Progenitor cell of endocrine pancreas (in vitro differentiated cells): ENCODE measurements at regions not wholly inside any gene's neighbourhood (a gene's known extent, or its start where the extent isn't known, plus 50 kb on each side); places are given as distances from the start of the nearest gene placed in this dataset.

Experiments
- DNase-seq: peaks from one replicate; pipeline ENCODE4 v3.0.0; 2021; ENCODE audit warnings: low spot score; ENCODE audit not compliant: unreplicated experiment
- H3K27ac Mint-ChIP-seq: 2 replicates; pipeline ENCODE4 v1.8.0; 2021; ENCODE audit warnings: mild to moderate bottlenecking, moderate library complexity, mixed read lengths
- H3K27me3 Mint-ChIP-seq: 2 replicates; pipeline ENCODE4 v1.8.0; 2021; ENCODE audit warnings: mixed read lengths
- H3K36me3 Mint-ChIP-seq: 2 replicates; pipeline ENCODE4 v1.8.0; 2022; ENCODE audit warnings: mixed read lengths; ENCODE audit not compliant: insufficient read depth
- H3K4me1 Mint-ChIP-seq: 2 replicates; pipeline ENCODE4 v1.8.0; 2021; ENCODE audit warnings: low read depth, mixed read lengths
- H3K4me3 Mint-ChIP-seq: 2 replicates; pipeline ENCODE4 v1.8.0; 2021; ENCODE audit warnings: low read depth, mild to moderate bottlenecking, moderate library complexity, mixed read lengths
- H3K9me3 Mint-ChIP-seq: 2 replicates; pipeline ENCODE4 v1.8.0; 2021; ENCODE audit warnings: low read depth, mixed read lengths
- TF ChIP-seq, protein P1 (sequence below): fragments of 200-600 bp; sonication (generic); IDR thresholded peaks from one replicate; pipeline ENCODE4 v1.5.0; 2021; ENCODE audit warnings: antibody characterized with exemption, mild to moderate bottlenecking; ENCODE audit not compliant: unreplicated experiment

DNA sequence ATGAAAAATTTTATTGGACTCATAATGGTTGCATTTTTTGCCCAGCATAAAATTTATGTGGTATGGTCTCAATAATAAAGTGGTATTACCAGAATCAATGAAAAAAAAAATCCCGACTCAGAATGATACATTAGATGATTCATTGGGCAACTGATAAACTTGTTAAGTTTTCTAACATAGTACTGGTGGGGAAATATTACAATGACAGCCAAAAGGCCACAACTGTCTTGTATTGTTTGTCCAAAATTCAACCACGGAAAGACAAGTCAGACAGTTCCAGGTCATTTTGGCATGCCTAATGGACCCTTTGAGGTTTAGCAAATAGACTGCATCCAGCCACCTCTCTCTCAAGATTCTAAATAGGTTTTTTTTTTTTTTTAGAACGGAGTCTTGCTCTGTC is 70.5 kb upstream of the TRIM9 start:
- no peaks in the 10 kb centered on the region for H3K4me1 Mint-ChIP-seq
- DNase-seq = no peak
- TF ChIP-seq, protein P1, sequence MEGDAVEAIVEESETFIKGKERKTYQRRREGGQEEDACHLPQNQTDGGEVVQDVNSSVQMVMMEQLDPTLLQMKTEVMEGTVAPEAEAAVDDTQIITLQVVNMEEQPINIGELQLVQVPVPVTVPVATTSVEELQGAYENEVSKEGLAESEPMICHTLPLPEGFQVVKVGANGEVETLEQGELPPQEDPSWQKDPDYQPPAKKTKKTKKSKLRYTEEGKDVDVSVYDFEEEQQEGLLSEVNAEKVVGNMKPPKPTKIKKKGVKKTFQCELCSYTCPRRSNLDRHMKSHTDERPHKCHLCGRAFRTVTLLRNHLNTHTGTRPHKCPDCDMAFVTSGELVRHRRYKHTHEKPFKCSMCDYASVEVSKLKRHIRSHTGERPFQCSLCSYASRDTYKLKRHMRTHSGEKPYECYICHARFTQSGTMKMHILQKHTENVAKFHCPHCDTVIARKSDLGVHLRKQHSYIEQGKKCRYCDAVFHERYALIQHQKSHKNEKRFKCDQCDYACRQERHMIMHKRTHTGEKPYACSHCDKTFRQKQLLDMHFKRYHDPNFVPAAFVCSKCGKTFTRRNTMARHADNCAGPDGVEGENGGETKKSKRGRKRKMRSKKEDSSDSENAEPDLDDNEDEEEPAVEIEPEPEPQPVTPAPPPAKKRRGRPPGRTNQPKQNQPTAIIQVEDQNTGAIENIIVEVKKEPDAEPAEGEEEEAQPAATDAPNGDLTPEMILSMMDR = no peak
- no peaks in the 10 kb centered on the region for H3K9me3 Mint-ChIP-seq
- H3K27me3 Mint-ChIP-seq = no peaks in the 10 kb centered on the region
- no peak overlapping the region for H3K27ac Mint-ChIP-seq
- H3K4me3 Mint-ChIP-seq = no peak overlapping the region
- no peaks in the 10 kb centered on the region for H3K36me3 Mint-ChIP-seq

DNA sequence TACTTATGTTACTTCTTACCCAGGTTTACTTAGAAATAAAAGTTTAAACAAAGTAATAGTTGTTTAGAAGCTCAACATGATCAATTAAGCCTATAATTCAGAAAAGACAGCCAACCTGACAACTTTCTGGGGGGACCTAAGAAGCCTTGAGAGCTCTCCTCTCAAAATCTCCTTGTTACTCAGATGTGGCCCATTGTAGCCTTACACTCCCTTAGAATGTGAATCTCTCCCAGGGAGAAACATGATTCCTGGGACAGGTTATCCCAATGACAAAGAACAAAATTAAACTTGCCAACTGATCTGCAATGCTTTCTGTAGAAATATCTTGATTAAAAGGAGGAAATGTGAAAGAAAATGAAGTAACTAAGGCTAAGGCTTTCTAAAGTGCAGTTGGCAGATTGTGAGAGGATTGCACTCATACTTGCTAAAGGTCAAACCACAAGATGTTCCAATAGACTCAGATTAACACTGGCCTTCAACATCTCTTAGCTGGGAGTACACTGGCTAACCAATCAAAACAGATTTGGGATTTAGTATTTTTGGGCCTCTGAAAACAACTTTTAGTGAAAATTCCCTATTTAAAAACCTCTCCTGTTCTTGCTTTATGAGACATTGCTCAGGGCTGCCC is 72.3 kb upstream of the TMX1 start:
- TF ChIP-seq, protein P1 = no peak
- Mint-ChIP-seq H3K36me3 (no peaks in the 10 kb centered on the region), H3K27ac (no peak overlapping the region), H3K4me1 (no peaks in the 10 kb centered on the region), H3K27me3 (no peaks in the 10 kb centered on the region), H3K9me3 (no peaks in the 10 kb centered on the region), H3K4me3 (no peak overlapping the region)
- no peak for DNase-seq

DNA sequence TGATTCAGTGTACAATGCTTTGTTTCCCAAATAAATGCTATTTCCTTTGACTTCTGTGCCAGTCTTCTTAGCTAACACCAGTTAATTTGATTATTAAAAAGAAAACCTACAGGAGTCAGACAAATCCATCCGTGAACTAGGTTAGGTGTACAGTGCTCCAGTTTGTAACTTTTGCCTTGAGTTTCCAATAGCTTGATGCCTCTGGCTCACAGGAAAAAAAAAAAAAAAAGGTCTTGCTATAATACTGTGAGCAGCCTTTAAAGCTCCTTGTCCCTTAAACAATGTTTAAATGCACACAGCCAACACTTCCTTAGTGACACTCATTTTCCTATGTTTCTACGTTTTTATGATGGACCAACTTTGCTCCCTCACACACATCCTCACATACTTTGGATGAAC is 71.8 kb upstream of the TMX1 start:
- no peak overlapping the region for H3K27ac Mint-ChIP-seq
- no peaks in the 10 kb centered on the region for H3K36me3 Mint-ChIP-seq
- H3K27me3 Mint-ChIP-seq = no peaks in the 10 kb centered on the region
- no peaks in the 10 kb centered on the region for H3K4me1 Mint-ChIP-seq
- TF ChIP-seq, protein P1 = no peak
- DNase-seq = no peak
- no peak overlapping the region for H3K4me3 Mint-ChIP-seq
- no peaks in the 10 kb centered on the region for H3K9me3 Mint-ChIP-seq

DNA sequence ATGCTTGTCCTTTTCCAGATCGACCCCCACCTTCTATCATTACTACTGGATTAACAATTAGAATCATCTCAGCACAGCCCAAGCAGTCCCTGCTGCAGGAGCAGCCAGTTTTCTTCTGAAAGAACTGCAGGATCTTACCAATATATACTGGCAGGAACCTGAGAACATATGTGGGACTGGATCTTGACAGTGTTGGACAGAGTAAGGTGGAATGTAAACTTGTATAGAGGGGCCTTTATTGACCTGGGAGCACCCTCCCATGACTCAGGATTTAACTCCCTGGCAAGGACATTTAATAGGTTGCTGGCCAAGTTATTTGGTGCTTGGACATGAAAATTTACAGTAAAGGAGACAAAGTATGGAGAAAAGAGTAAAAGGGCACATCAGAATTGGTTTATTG is 66.2 kb upstream of the TMX1 start:
- H3K27ac Mint-ChIP-seq = no peak overlapping the region
- H3K4me3 Mint-ChIP-seq = no peak overlapping the region
- TF ChIP-seq, protein P1 = no peak
- no peaks in the 10 kb centered on the region for H3K9me3 Mint-ChIP-seq
- no peak for DNase-seq
- no peaks in the 10 kb centered on the region for H3K36me3 Mint-ChIP-seq
- peaks cover 11% of the 10 kb centered on the region for H3K27me3 Mint-ChIP-seq
- H3K4me1 Mint-ChIP-seq = no peaks in the 10 kb centered on the region

DNA sequence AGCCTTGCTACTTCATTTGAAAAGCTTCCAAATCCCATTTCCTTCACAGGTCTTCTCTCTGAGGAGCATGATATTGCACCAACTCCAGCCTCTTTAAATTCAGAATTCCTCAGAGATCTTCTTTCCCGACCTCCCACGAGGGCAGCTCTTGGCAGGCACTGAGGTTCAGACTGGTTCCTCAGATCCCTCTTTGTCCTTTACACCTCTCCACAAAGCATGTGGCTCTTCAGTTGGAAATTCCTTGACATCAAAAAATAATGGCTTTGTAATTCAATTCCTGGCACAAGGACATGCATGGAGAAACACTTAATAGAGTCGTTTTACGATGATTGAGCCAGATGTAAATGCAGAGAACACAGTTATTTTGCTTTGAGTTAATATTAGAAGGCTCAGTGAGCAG is 63.2 kb upstream of the TMX1 start:
- DNase-seq = no peak
- TF ChIP-seq, protein P1 = no peak
- Mint-ChIP-seq H3K27me3 (peaks cover 11% of the 10 kb centered on the region), H3K4me3 (no peak overlapping the region), H3K36me3 (no peaks in the 10 kb centered on the region), H3K4me1 (peaks cover 12% of the 10 kb centered on the region), H3K27ac (no peak overlapping the region), H3K9me3 (no peaks in the 10 kb centered on the region)
